Astrocyte (in vitro differentiated cells and primary cell): ENCODE measurements at regions not wholly inside any gene's neighbourhood (a gene's known extent, or its start where the extent isn't known, plus 50 kb on each side); places are given as distances from the start of the nearest gene placed in this dataset.

ENCODE experiments used
- EZH2 ChIP-seq: IDR thresholded peaks from 2 replicates; pipeline ENCODE4 v1.6.1; 2012; ENCODE audit warnings: mild to moderate bottlenecking, low read length, inconsistent platforms; ENCODE audit not compliant: insufficient read depth
- TF ChIP-seq, protein P1 (sequence below): IDR thresholded peaks from 2 replicates; pipeline ENCODE4 v1.5.1; 2011; ENCODE audit warnings: low read depth, mild to moderate bottlenecking, inconsistent platforms, low read length, moderate library complexity; ENCODE audit not compliant: insufficient read depth

GRCh38 chr3:13186435-13186815 lies 113.2 kb upstream of the IQSEC1 start:
- TF ChIP-seq, protein P1, sequence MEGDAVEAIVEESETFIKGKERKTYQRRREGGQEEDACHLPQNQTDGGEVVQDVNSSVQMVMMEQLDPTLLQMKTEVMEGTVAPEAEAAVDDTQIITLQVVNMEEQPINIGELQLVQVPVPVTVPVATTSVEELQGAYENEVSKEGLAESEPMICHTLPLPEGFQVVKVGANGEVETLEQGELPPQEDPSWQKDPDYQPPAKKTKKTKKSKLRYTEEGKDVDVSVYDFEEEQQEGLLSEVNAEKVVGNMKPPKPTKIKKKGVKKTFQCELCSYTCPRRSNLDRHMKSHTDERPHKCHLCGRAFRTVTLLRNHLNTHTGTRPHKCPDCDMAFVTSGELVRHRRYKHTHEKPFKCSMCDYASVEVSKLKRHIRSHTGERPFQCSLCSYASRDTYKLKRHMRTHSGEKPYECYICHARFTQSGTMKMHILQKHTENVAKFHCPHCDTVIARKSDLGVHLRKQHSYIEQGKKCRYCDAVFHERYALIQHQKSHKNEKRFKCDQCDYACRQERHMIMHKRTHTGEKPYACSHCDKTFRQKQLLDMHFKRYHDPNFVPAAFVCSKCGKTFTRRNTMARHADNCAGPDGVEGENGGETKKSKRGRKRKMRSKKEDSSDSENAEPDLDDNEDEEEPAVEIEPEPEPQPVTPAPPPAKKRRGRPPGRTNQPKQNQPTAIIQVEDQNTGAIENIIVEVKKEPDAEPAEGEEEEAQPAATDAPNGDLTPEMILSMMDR: no peak
- TF ChIP-seq EZH2: no peak
